GM12872 (cell line): ENCODE measurements at regions not wholly inside any gene's neighbourhood (a gene's known extent, or its start where the extent isn't known, plus 50 kb on each side); places are given as distances from the start of the nearest gene placed in this dataset.

Source experiments
- CTCF ChIP-seq: IDR thresholded peaks from 3 replicates; pipeline ENCODE4 v1.5.1; 2011; ENCODE audit warnings: low read depth, mild to moderate bottlenecking, low read length, moderate library complexity; ENCODE audit not compliant: insufficient read depth

- TF ChIP-seq CTCF = no peak
These were observed 371.6 kb upstream of the MAF start for GRCh38 chr16:79972053-79972704.

- no peak for TF ChIP-seq CTCF
These were observed 370.7 kb upstream of the MAF start for GRCh38 chr16:79971237-79971572.

- no peak for TF ChIP-seq CTCF
These were observed 370.2 kb upstream of the MAF start for GRCh38 chr16:79970551-79971236.

GRCh38 chr16:79970087-79970486 is 369.6 kb upstream of the MAF start:
- TF ChIP-seq CTCF = no peak

GRCh38 chr16:79969458-79969857 is 368.9 kb upstream of the MAF start:
- no peak for TF ChIP-seq CTCF

GRCh38 chr16:79966226-79966625 is 365.7 kb upstream of the MAF start:
- no peak for TF ChIP-seq CTCF

- no peak for TF ChIP-seq CTCF
These were observed 365.2 kb upstream of the MAF start for GRCh38 chr16:79965718-79966117.
